ENCODE measurements at regions not wholly inside any gene's neighbourhood (a gene's known extent, or its start where the extent isn't known, plus 50 kb on each side); places are given as distances from the start of the nearest gene placed in this dataset.

GRCh38 chr13:30088312-30088855, 219.0 kb downstream of the KATNAL1 start:
- no peak for ATAC-seq (ENCODE audit: low read depth)
- no peak overlapping the region for H3K4me3 Mint-ChIP-seq
- H3K36me3 Mint-ChIP-seq, result no peaks in the 10 kb centered on the region
- H3K9me3 Mint-ChIP-seq, result no peaks in the 10 kb centered on the region
- no peak for DNase-seq
- peaks cover 1% of the 10 kb centered on the region for H3K4me1 Mint-ChIP-seq
- no peak overlapping the region for H3K27ac Mint-ChIP-seq
- peaks cover 6% of the 10 kb centered on the region for H3K27me3 Mint-ChIP-seq
- POLR2A ChIA-PET, result no interaction called here

GRCh38 chr13:30085087-30085486, 222.3 kb downstream of the KATNAL1 start:
- no peaks in the 10 kb centered on the region for H3K9me3 Mint-ChIP-seq
- H3K27ac Mint-ChIP-seq, result no peak overlapping the region
- H3K4me3 Mint-ChIP-seq, result no peak overlapping the region
- ATAC-seq (ENCODE audit: low read depth) (no peak), DNase-seq (no peak)
- H3K4me1 Mint-ChIP-seq, result no peaks in the 10 kb centered on the region
- peaks cover 10% of the 10 kb centered on the region for H3K27me3 Mint-ChIP-seq
- POLR2A ChIA-PET, result interaction anchor here (0.6 kb wide), 1 partner anchor 18 kb away, joined by 3 read pairs; no protein-coding TSS in a partner anchor
- no peaks in the 10 kb centered on the region for H3K36me3 Mint-ChIP-seq

DNA sequence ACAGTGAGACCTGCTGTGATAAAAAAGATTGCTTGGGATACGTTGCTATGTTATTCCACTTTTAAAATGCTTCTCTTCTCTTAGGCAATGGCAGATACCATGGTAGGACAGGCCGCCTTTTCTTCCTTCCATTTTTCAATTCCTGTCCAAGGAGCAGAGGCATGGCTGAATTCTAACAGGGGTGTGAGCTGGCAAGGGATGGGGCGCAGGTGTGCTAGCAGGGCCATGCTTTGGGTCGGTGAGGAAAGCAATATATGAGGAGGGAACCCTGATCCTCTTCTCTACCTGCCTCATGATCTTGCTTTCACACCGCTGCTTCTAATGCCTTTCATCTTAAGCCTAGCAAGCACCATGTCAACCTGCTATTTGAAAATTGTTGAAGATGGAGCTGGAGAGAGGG, 225.0 kb downstream of the KATNAL1 start:
- Mint-ChIP-seq H3K36me3 (no peaks in the 10 kb centered on the region), H3K27ac (no peak overlapping the region), H3K9me3 (no peaks in the 10 kb centered on the region), H3K27me3 (peaks cover 10% of the 10 kb centered on the region), H3K4me1 (no peaks in the 10 kb centered on the region), H3K4me3 (no peak overlapping the region)
- DNase-seq (no peak), ATAC-seq (ENCODE audit: low read depth) (no peak)
- POLR2A ChIA-PET, result no interaction called here

DNA sequence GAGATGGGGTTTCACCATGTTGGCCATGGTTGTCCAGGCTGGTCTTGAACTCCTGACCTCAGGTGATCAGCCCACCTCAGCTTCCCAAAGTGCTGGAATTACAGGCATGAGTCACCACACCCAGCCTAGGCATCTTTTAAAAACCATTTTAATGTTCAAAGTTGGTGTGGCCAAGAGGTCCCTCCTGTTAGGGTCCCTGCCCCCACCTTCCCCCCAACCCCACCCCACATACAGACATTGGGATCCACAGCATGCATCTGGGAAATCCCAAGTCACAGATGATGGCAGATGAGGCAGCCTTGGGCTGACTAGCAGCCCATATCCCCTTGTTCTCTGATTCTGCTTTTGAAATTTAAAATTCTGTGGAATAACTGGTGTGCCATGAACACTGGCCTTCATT, 226.0 kb downstream of the KATNAL1 start:
- H3K27me3 Mint-ChIP-seq, result peaks cover 10% of the 10 kb centered on the region
- no peaks in the 10 kb centered on the region for H3K4me1 Mint-ChIP-seq
- no peak for DNase-seq
- H3K4me3 Mint-ChIP-seq, result no peak overlapping the region
- H3K36me3 Mint-ChIP-seq, result no peaks in the 10 kb centered on the region
- POLR2A ChIA-PET, result no interaction called here
- H3K9me3 Mint-ChIP-seq, result no peaks in the 10 kb centered on the region
- H3K27ac Mint-ChIP-seq, result no peak overlapping the region
- no peak for ATAC-seq (ENCODE audit: low read depth)

- peaks cover 2% of the 10 kb centered on the region for H3K4me1 Mint-ChIP-seq
- no peak overlapping the region for H3K27ac Mint-ChIP-seq
- ATAC-seq (ENCODE audit: low read depth) (no peak), DNase-seq (no peak)
- H3K27me3 Mint-ChIP-seq, result peaks cover 4% of the 10 kb centered on the region
- no peak overlapping the region for H3K4me3 Mint-ChIP-seq
- no peaks in the 10 kb centered on the region for H3K36me3 Mint-ChIP-seq
- POLR2A ChIA-PET, result no interaction called here
- H3K9me3 Mint-ChIP-seq, result no peaks in the 10 kb centered on the region
Measured at GRCh38 chr13:30079501-30079900, 227.8 kb downstream of the KATNAL1 start.

DNA sequence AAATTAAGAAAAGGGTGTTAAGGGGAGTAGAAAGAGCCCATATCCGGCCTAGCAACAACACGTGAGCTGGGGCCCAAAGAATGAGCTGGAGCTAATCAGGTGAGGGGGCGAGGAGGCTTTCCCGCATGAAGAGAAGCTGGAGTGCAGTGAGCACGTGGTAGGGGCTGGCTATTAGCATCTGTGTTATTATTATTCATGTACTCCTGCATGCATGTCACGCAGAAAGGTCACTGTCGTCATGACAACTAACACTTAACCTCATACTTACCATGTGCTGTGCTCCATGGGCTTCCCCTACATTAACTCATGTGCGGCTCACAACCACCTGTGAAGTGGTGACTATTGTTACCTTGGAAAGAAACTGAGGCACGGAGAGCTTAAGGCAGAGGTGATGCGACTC, 227.6 kb upstream of the UBL3 start:
- no peaks in the 10 kb centered on the region for H3K36me3 Mint-ChIP-seq
- no peak overlapping the region for H3K27ac Mint-ChIP-seq
- DNase-seq (no peak), ATAC-seq (ENCODE audit: low read depth) (no peak)
- H3K27me3 Mint-ChIP-seq, result peaks cover 4% of the 10 kb centered on the region
- peaks cover 2% of the 10 kb centered on the region for H3K4me1 Mint-ChIP-seq
- POLR2A ChIA-PET, result no interaction called here
- no peak overlapping the region for H3K4me3 Mint-ChIP-seq
- no peaks in the 10 kb centered on the region for H3K9me3 Mint-ChIP-seq

DNA sequence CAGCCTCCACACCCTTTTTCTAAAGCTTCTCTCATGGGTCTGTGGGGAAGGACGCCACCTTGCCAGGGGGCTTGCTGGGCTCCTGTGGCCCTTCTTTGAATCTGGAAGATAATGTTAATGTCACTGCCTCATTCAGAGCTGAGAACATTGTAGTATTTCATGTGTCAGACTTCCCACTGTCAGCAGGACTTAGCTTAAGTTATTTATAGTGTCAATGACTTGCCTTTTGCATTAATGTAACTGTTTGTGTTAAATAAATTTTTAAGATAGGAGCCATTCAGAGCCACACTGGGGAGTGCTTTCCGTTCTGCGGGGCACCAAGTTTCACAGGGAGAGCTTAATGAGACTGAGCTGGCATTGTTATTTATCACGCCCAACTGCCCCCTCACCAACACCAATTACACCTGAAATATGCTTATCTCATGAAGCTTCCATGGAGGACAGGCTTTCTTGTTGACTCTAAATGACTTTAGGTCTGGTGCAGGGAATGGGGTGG, 226.9 kb upstream of the UBL3 start:
- POLR2A ChIA-PET, result no interaction called here
- Mint-ChIP-seq H3K27ac (no peak overlapping the region), H3K4me1 (peaks cover 2% of the 10 kb centered on the region), H3K36me3 (no peaks in the 10 kb centered on the region), H3K9me3 (no peaks in the 10 kb centered on the region), H3K4me3 (no peak overlapping the region), H3K27me3 (peaks cover under 1% of the 10 kb centered on the region)
- ATAC-seq (ENCODE audit: low read depth) (no peak), DNase-seq (no peak)

GRCh38 chr13:30074955-30075614, 224.7 kb upstream of the UBL3 start:
- Mint-ChIP-seq H3K27me3 (no peaks in the 10 kb centered on the region), H3K36me3 (no peaks in the 10 kb centered on the region), H3K4me1 (peaks cover 2% of the 10 kb centered on the region), H3K27ac (no peak overlapping the region), H3K4me3 (no peak overlapping the region), H3K9me3 (no peaks in the 10 kb centered on the region)
- DNase-seq (no peak), ATAC-seq (ENCODE audit: low read depth) (no peak)
- POLR2A ChIA-PET, result no interaction called here

GRCh38 chr13:30074431-30074830, 224.0 kb upstream of the UBL3 start:
- H3K27ac Mint-ChIP-seq, result no peak overlapping the region
- DNase-seq (no peak), ATAC-seq (ENCODE audit: low read depth) (no peak)
- no peaks in the 10 kb centered on the region for H3K9me3 Mint-ChIP-seq
- H3K4me3 Mint-ChIP-seq, result no peak overlapping the region
- peaks cover 2% of the 10 kb centered on the region for H3K4me1 Mint-ChIP-seq
- POLR2A ChIA-PET, result no interaction called here
- H3K27me3 Mint-ChIP-seq, result no peaks in the 10 kb centered on the region
- no peaks in the 10 kb centered on the region for H3K36me3 Mint-ChIP-seq

- H3K36me3 Mint-ChIP-seq, result no peaks in the 10 kb centered on the region
- POLR2A ChIA-PET, result no interaction called here
- H3K9me3 Mint-ChIP-seq, result no peaks in the 10 kb centered on the region
- ATAC-seq (ENCODE audit: low read depth), result no peak
- DNase-seq, result no peak
- no peak overlapping the region for H3K4me3 Mint-ChIP-seq
- no peaks in the 10 kb centered on the region for H3K27me3 Mint-ChIP-seq
- peaks cover 2% of the 10 kb centered on the region for H3K4me1 Mint-ChIP-seq
- H3K27ac Mint-ChIP-seq, result no peak overlapping the region
Measured at GRCh38 chr13:30072818-30073186, 222.4 kb upstream of the UBL3 start.

DNA sequence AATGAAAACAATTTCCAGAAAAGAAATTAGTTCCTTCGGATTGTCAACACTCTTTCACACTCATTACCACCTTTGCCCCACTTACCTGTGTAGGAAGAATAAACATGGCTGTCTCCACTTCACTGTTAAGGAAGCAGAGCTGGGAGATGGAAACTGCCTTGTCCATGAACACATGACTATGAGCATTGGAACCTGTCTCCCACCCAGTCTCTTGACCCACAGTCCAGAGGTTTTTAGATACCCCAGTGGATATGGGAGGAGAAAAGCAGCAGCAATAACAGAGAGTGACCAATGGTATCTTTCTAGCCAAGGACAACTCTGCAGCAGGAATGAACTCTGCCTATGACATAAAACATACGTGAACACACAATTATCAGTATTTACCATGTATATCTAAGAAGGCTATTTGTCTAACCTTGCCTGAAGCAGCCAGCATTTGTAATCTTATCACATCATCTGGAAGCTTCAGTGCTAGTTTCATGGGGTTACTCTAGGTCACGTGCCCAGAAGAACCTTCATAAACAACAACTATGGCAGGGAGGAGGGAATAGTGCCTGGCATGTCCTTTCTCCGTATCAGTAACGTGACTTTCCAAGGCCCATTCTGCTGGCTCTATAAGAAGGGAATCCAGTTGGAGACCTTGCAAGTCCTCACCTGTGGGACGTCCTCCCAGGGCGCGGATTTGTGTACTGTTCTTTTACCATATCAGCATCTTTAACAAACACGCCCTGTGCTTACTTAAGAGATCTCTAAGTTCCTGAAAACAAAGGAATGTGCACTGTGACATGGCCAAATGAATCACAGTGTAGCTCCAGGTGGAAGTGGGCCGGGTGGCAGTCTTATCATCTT, 221.8 kb upstream of the UBL3 start:
- Mint-ChIP-seq H3K27ac (no peak overlapping the region), H3K4me1 (peaks cover 2% of the 10 kb centered on the region), H3K9me3 (no peaks in the 10 kb centered on the region), H3K36me3 (no peaks in the 10 kb centered on the region), H3K4me3 (no peak overlapping the region), H3K27me3 (no peaks in the 10 kb centered on the region)
- POLR2A ChIA-PET, result no interaction called here
- ATAC-seq (ENCODE audit: low read depth), result no peak
- DNase-seq, result no peak

- no peak overlapping the region for H3K4me3 Mint-ChIP-seq
- peaks cover 4% of the 10 kb centered on the region for H3K27me3 Mint-ChIP-seq
- POLR2A ChIA-PET, result no interaction called here
- ATAC-seq (ENCODE audit: low read depth), result no peak
- no peaks in the 10 kb centered on the region for H3K4me1 Mint-ChIP-seq
- no peak for DNase-seq
- no peaks in the 10 kb centered on the region for H3K36me3 Mint-ChIP-seq
- no peaks in the 10 kb centered on the region for H3K9me3 Mint-ChIP-seq
- H3K27ac Mint-ChIP-seq, result no peak overlapping the region
Measured at GRCh38 chr13:30065181-30065580, 214.8 kb upstream of the UBL3 start.

- Mint-ChIP-seq H3K27me3 (peaks cover 4% of the 10 kb centered on the region), H3K9me3 (peaks cover 2% of the 10 kb centered on the region), H3K4me3 (no peak overlapping the region), H3K36me3 (no peaks in the 10 kb centered on the region), H3K4me1 (no peaks in the 10 kb centered on the region), H3K27ac (no peak overlapping the region)
- DNase-seq (no peak), ATAC-seq (ENCODE audit: low read depth) (no peak)
- POLR2A ChIA-PET, result no interaction called here
Measured at GRCh38 chr13:30063892-30064291, 213.5 kb upstream of the UBL3 start.

- Mint-ChIP-seq H3K27ac (no peak overlapping the region), H3K4me1 (no peaks in the 10 kb centered on the region), H3K4me3 (no peak overlapping the region), H3K36me3 (no peaks in the 10 kb centered on the region), H3K9me3 (peaks cover 2% of the 10 kb centered on the region), H3K27me3 (peaks cover 8% of the 10 kb centered on the region)
- DNase-seq (no peak), ATAC-seq (ENCODE audit: low read depth) (no peak)
- POLR2A ChIA-PET, result no interaction called here
Measured at GRCh38 chr13:30061217-30061616, 210.8 kb upstream of the UBL3 start.
